Endometrium (tissue), 2 donors: ENCODE measurements at regions not wholly inside any gene's neighbourhood (a gene's known extent, or its start where the extent isn't known, plus 50 kb on each side); places are given as distances from the start of the nearest gene placed in this dataset.
"Not testable (repeated sequence)": the region's sequence is repeated elsewhere in the genome, so short reads cannot be mapped to it uniquely, and the experiment has no call there.

ENCODE experiments used
- FAIRE-seq: peaks from 2 replicates; lab custom pipeline; 2012; peaks lifted over from hg19 to GRCh38; lab: Jason Lieb, UNC
- donor health status: control.
- donor health status: control.

GRCh38 chr1:165147799-165148198 lies 208.7 kb downstream of the LMX1A start:
- no peak for FAIRE-seq

- peak; percentile 48 for FAIRE-seq
Measured at GRCh38 chr1:165144757-165145397, 211.6 kb downstream of the LMX1A start.

GRCh38 chr1:165143437-165144065 lies 213.0 kb downstream of the LMX1A start:
- FAIRE-seq = no peak

- no peak for FAIRE-seq
Measured at GRCh38 chr1:165138960-165139359, 217.6 kb downstream of the LMX1A start.

- FAIRE-seq = no peak
Measured at GRCh38 chr1:165137551-165138316, 218.8 kb downstream of the LMX1A start.

- FAIRE-seq = no peak
Measured at GRCh38 chr1:165134431-165134830, 222.1 kb downstream of the LMX1A start.

GRCh38 chr1:165129568-165130164 lies 226.8 kb downstream of the LMX1A start:
- no peak for FAIRE-seq

GRCh38 chr1:165124772-165125171 lies 231.7 kb downstream of the LMX1A start:
- FAIRE-seq = no peak

GRCh38 chr1:165119086-165119485 lies 237.4 kb downstream of the LMX1A start:
- no peak for FAIRE-seq

GRCh38 chr1:165117482-165117881 lies 239.0 kb downstream of the LMX1A start:
- FAIRE-seq = no peak

- FAIRE-seq = no peak
Measured at GRCh38 chr1:165116732-165117131, 239.8 kb downstream of the LMX1A start.

GRCh38 chr1:165116171-165116570 lies 240.3 kb downstream of the LMX1A start:
- FAIRE-seq = no peak

- no peak for FAIRE-seq
Measured at GRCh38 chr1:165114889-165115285, 241.6 kb downstream of the LMX1A start.

- no peak for FAIRE-seq
Measured at GRCh38 chr1:165114022-165114888, 242.3 kb downstream of the LMX1A start.

- no peak for FAIRE-seq
Measured at GRCh38 chr1:165112260-165112659, 244.3 kb downstream of the LMX1A start.

GRCh38 chr1:165109013-165109412 lies 247.5 kb downstream of the LMX1A start:
- no peak for FAIRE-seq

- not testable (repeated sequence) for FAIRE-seq
Measured at GRCh38 chr1:165092542-165093162, 263.9 kb downstream of the LMX1A start.

GRCh38 chr1:165080253-165080896 lies 276.1 kb downstream of the LMX1A start:
- no peak for FAIRE-seq

GRCh38 chr1:165078391-165078790 lies 278.1 kb downstream of the LMX1A start:
- no peak for FAIRE-seq

GRCh38 chr1:165075725-165076370 lies 280.7 kb downstream of the LMX1A start:
- no peak for FAIRE-seq
